CD4-positive, alpha-beta T cell (primary cell): ENCODE measurements at regions not wholly inside any gene's neighbourhood (a gene's known extent, or its start where the extent isn't known, plus 50 kb on each side); places are given as distances from the start of the nearest gene placed in this dataset.
"Not testable (repeated sequence)": the region's sequence is repeated elsewhere in the genome, so short reads cannot be mapped to it uniquely, and the experiment has no call there.

Experiments
- ATAC-seq: fragments of 200-7000 bp; cut with Tn5 transposase; one replicate; pipeline ENCODE4 v1.10.0; 2022; ENCODE audit warnings: mild to moderate bottlenecking; ENCODE audit not compliant: poor library complexity
- CTCF ChIA-PET: fragments of 350-600 bp; sonication (Branson Sonifier 250); formaldehyde crosslinking; loops from one replicate; lab custom pipeline; 2021; ENCODE audit warnings: antibody characterized with exemption, inconsistent platforms; lab: Charles Lee
- POLR2A ChIA-PET: fragments of 350-600 bp; sonication (Branson Sonifier 250); formaldehyde crosslinking; loops from one replicate; lab custom pipeline; 2021; ENCODE audit warnings: antibody characterized with exemption, inconsistent platforms; lab: Charles Lee
- DNase-seq, 14 experiments: peaks; one replicate each; pipeline ENCODE4 v3.0.0-alpha.2; 2013 to 2020; ENCODE audit warnings: mixed read lengths in 2 of 14
- H3K27ac ChIP-seq, 2 donors: one replicate each; pipeline versions ENCODE4 v1.5.1 to v1.7.0; 2013; ENCODE audit warnings: low read length in 2 of 2, low read depth in 1 of 2, mild to moderate bottlenecking in 1 of 2
- H3K27me3 ChIP-seq, 2 experiments: 1 replicate in 1 of 2; 2 replicates in 1 of 2; pipeline versions ENCODE4 v1.6.1 to v1.7.0; 2013; ENCODE audit warnings: low read length in 2 of 2, control low read depth in 1 of 2, mild to moderate bottlenecking in 1 of 2, moderate library complexity in 1 of 2; ENCODE audit not compliant: insufficient read depth in 2 of 2, control insufficient read depth in 1 of 2
- H3K36me3 ChIP-seq: one replicate; pipeline ENCODE4 v1.6.1; 2013; ENCODE audit warnings: low read length, control low read depth; ENCODE audit not compliant: insufficient read depth
- H3K4me1 ChIP-seq: one replicate; pipeline ENCODE4 v1.6.1; 2013; ENCODE audit warnings: low read length, control low read depth; ENCODE audit not compliant: insufficient read depth
- H3K4me3 ChIP-seq: one replicate; pipeline ENCODE4 v1.5.1; 2013; ENCODE audit warnings: mild to moderate bottlenecking, low read length, moderate library complexity
- H3K9me3 ChIP-seq, 2 experiments: 1 replicate in 1 of 2; 2 replicates in 1 of 2; pipeline versions ENCODE4 v1.6.1 to v1.7.0; 2013; ENCODE audit warnings: low read length in 2 of 2, mild to moderate bottlenecking in 2 of 2, control low read depth in 1 of 2, moderate library complexity in 1 of 2; ENCODE audit not compliant: control insufficient read depth in 1 of 2, insufficient read depth in 1 of 2
- H3K27ac Mint-ChIP-seq: one replicate; pipeline ENCODE4 v1.8.0; 2020; ENCODE audit warnings: mixed read lengths
- H3K27me3 Mint-ChIP-seq: one replicate; pipeline ENCODE4 v1.8.0; 2021; ENCODE audit warnings: mixed read lengths
- H3K36me3 Mint-ChIP-seq: one replicate; pipeline ENCODE4 v1.8.0; 2021; ENCODE audit warnings: low read depth, mixed read lengths
- H3K4me1 Mint-ChIP-seq: one replicate; pipeline ENCODE4 v1.8.0; 2021; ENCODE audit warnings: low read depth, mixed read lengths
- H3K4me3 Mint-ChIP-seq: one replicate; pipeline ENCODE4 v1.8.0; 2020; ENCODE audit warnings: mild to moderate bottlenecking, mixed read lengths
- H3K9me3 Mint-ChIP-seq: one replicate; pipeline ENCODE4 v1.8.0; 2020; ENCODE audit warnings: mixed read lengths
- CTCF ChIP-seq: fragments of 200-600 bp; IDR thresholded peaks from one replicate; pipeline ENCODE4 v1.8.0; 2022; ENCODE audit warnings: antibody characterized with exemption, mild to moderate bottlenecking
- intact Hi-C, 2 experiments: fragments of 100-400 bp; cut with DNase I in 1 of 2; cut with micrococcal nuclease in 1 of 2; formaldehyde crosslinking; loops; one replicate each; pipeline versions ENCODE4 v1.15.1 to v1.9.0; 2023 to 2025; cut with DNase I, micrococcal nuclease

- Mint-ChIP-seq H3K4me1 (no peaks in the 10 kb centered on the region), H3K27ac (no peak overlapping the region), H3K36me3 (no peaks in the 10 kb centered on the region), H3K4me3 (no peak overlapping the region), H3K27me3 (peaks cover 19% of the 10 kb centered on the region), H3K9me3 (no peaks in the 10 kb centered on the region)
- intact Hi-C loops, result no loop called here
- TF ChIP-seq CTCF, result no peak
- Histone ChIP-seq H3K27me3 (no peaks in the 10 kb centered on the region), H3K4me1 (no peaks in the 10 kb centered on the region), H3K4me3 (no peak overlapping the region), H3K36me3 (no peaks in the 10 kb centered on the region), H3K27ac (no peak overlapping the region), H3K9me3 (no peaks in the 10 kb centered on the region)
- ChIA-PET POLR2A (no interaction called here), CTCF (no interaction called here)
- ATAC-seq (no peak), DNase-seq (no peak)
Measured at GRCh38 chr4:169846396-169846795, 88.7 kb upstream of the HPF1 start.

- intact Hi-C loops, result no loop called here
- no peak for ATAC-seq
- Histone ChIP-seq H3K36me3 (no peaks in the 10 kb centered on the region), H3K9me3 (peaks cover 0 to 4% of the 10 kb centered on the region in 2 experiments), H3K4me3 (no peak overlapping the region), H3K27me3 (no peaks in the 10 kb centered on the region), H3K27ac (no peak overlapping the region), H3K4me1 (no peaks in the 10 kb centered on the region)
- H3K27ac Mint-ChIP-seq, result no peak overlapping the region
- no peak overlapping the region for H3K4me3 Mint-ChIP-seq
- DNase-seq, result no peak
- POLR2A ChIA-PET, result no interaction called here
- TF ChIP-seq CTCF, result no peak
- peaks cover 19% of the 10 kb centered on the region for H3K27me3 Mint-ChIP-seq
- CTCF ChIA-PET, result no interaction called here
- H3K36me3 Mint-ChIP-seq, result no peaks in the 10 kb centered on the region
- no peaks in the 10 kb centered on the region for H3K4me1 Mint-ChIP-seq
- peaks cover 3% of the 10 kb centered on the region for H3K9me3 Mint-ChIP-seq
Measured at GRCh38 chr4:169841776-169842175, 84.0 kb upstream of the HPF1 start.

- H3K27me3 ChIP-seq, result no peaks in the 10 kb centered on the region
- H3K27ac Mint-ChIP-seq, result no peak overlapping the region
- no peaks in the 10 kb centered on the region for H3K36me3 Mint-ChIP-seq
- peaks cover 0 to 4% of the 10 kb centered on the region in 2 experiments for H3K9me3 ChIP-seq
- intact Hi-C loops, result no loop called here
- no peaks in the 10 kb centered on the region for H3K4me1 Mint-ChIP-seq
- no peaks in the 10 kb centered on the region for H3K36me3 ChIP-seq
- DNase-seq (no peak), ATAC-seq (no peak)
- no peak overlapping the region for H3K4me3 ChIP-seq
- ChIA-PET CTCF (no interaction called here), POLR2A (no interaction called here)
- H3K4me1 ChIP-seq, result no peaks in the 10 kb centered on the region
- H3K4me3 Mint-ChIP-seq, result no peak overlapping the region
- no peak overlapping the region for H3K27ac ChIP-seq
- H3K27me3 Mint-ChIP-seq, result peaks cover 12% of the 10 kb centered on the region
- no peak for TF ChIP-seq CTCF
- peaks cover 3% of the 10 kb centered on the region for H3K9me3 Mint-ChIP-seq
Measured at GRCh38 chr4:169840554-169840953, 82.8 kb upstream of the HPF1 start.

DNA sequence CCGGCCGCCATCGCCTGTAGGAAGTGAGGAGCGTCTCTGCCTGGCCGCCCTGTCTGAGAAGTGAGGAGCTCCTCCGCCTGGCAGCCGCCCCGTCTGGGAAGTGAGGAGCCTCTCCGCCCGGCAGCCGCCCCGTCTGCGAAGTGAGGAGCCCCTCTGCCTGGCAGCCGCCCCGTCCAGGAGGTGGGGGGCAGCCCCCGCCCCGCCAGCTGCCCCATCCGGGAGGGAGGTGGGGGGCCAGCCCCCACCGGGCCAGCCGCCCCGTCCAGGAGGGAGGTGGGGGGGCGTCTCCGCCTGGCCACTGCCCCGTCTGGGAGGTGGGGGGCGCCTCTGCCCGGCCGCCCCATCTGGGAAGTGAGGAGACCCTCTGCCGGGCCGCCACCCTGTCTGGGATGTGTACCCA lies 70.6 kb upstream of the HPF1 start:
- DNase-seq, H3K4me1 Mint-ChIP-seq, H3K27ac ChIP-seq, H3K4me3 Mint-ChIP-seq, H3K36me3 Mint-ChIP-seq, H3K27me3 ChIP-seq, H3K4me1 ChIP-seq, H3K27ac Mint-ChIP-seq, ATAC-seq, POLR2A ChIA-PET, H3K27me3 Mint-ChIP-seq, H3K4me3 ChIP-seq, CTCF ChIA-PET, intact Hi-C loops, H3K36me3 ChIP-seq, H3K9me3 Mint-ChIP-seq: not testable (repeated sequence)
- peaks cover 0 to 14% of the 10 kb centered on the region in 2 experiments for H3K9me3 ChIP-seq
